GM10248 (cell line): ENCODE measurements at regions not wholly inside any gene's neighbourhood (a gene's known extent, or its start where the extent isn't known, plus 50 kb on each side); places are given as distances from the start of the nearest gene placed in this dataset.

Source experiments
- CTCF ChIA-PET: fragments of 300-600 bp; sonication (Branson Sonifier 250); formaldehyde crosslinking; extraction: SDS; loops from one replicate; lab custom pipeline; 2021; ENCODE audit warnings: antibody characterized with exemption; lab: Yijun Ruan, JAX
- POLR2A ChIA-PET: fragments of 350-650 bp; sonication (Branson Sonifier 250); formaldehyde crosslinking; extraction: SDS; loops from one replicate; lab custom pipeline; 2020; ENCODE audit warnings: antibody characterized with exemption; lab: Yijun Ruan, JAX
- DNase-seq: peaks from one replicate; pipeline ENCODE4 v3.0.0; 2012; ENCODE audit errors: extremely low spot score
- CTCF ChIP-seq: IDR thresholded peaks from 2 replicates; pipeline ENCODE4 v1.5.1; 2012; ENCODE audit warnings: mild to moderate bottlenecking, low read depth; ENCODE audit errors: extremely low read depth, missing control alignments, control extremely low read depth

- ChIA-PET POLR2A (no interaction called here), CTCF (no interaction called here)
- DNase-seq: no peak
- TF ChIP-seq CTCF: no peak
Measured at GRCh38 chr4:41329361-41329760, 72.6 kb downstream of the UCHL1 start.

GRCh38 chr4:41331224-41331623, 74.5 kb downstream of the UCHL1 start:
- no peak for DNase-seq
- ChIA-PET CTCF (no interaction called here), POLR2A (no interaction called here)
- no peak for TF ChIP-seq CTCF

GRCh38 chr4:41332510-41333054, 75.9 kb downstream of the UCHL1 start:
- TF ChIP-seq CTCF: no peak
- CTCF ChIA-PET: no interaction called here
- POLR2A ChIA-PET: no interaction called here
- no peak for DNase-seq

- no peak for TF ChIP-seq CTCF
- no peak for DNase-seq
- POLR2A ChIA-PET: no interaction called here
- CTCF ChIA-PET: interaction anchor here (1.2 kb wide), 1 partner anchor 9 kb away, joined by 4 read pairs; no protein-coding TSS in a partner anchor
Measured at GRCh38 chr4:41334182-41334581, 77.5 kb downstream of the UCHL1 start.

GRCh38 chr4:41339812-41340809, 83.4 kb downstream of the UCHL1 start:
- ChIA-PET POLR2A (no interaction called here), CTCF (no interaction called here)
- DNase-seq: no peak
- no peak for TF ChIP-seq CTCF

- no peak for DNase-seq
- ChIA-PET POLR2A (no interaction called here), CTCF (no interaction called here)
- TF ChIP-seq CTCF: no peak
Measured at GRCh38 chr4:41346306-41347061, 89.8 kb downstream of the UCHL1 start.
